Sigmoid colon (tissue), 4 donors: ENCODE measurements at regions not wholly inside any gene's neighbourhood (a gene's known extent, or its start where the extent isn't known, plus 50 kb on each side); places are given as distances from the start of the nearest gene placed in this dataset.

Experiments used
- EP300 ChIP-seq, 4 donors: sonication (generic); formaldehyde crosslinking; IDR thresholded peaks; one replicate each; pipeline ENCODE4 v1.6.1; 2017; ENCODE audit warnings: antibody characterized with exemption in 4 of 4
- POLR2A ChIP-seq, 2 donors: fragments of 450-650 bp; IDR thresholded peaks; one replicate each; pipeline ENCODE4 v1.6.1; 2016; ENCODE audit warnings: antibody characterized with exemption in 2 of 2, mild to moderate bottlenecking in 2 of 2, moderate library complexity in 2 of 2
- POLR2AphosphoS5 ChIP-seq, 4 donors: sonication (generic); formaldehyde crosslinking; IDR thresholded peaks; one replicate each; pipeline ENCODE4 v1.6.1; 2017; ENCODE audit warnings: antibody characterized with exemption in 4 of 4
- TF ChIP-seq, protein P1 (sequence below), 4 experiments: fragments of 450-650 bp in 3 of 4; fragments of 200-600 bp in 1 of 4; IDR thresholded peaks; one replicate each; pipeline ENCODE4 v1.5.1; 2016 to 2019; ENCODE audit warnings: antibody characterized with exemption in 4 of 4, mild to moderate bottlenecking in 3 of 4, moderate library complexity in 2 of 4

DNA sequence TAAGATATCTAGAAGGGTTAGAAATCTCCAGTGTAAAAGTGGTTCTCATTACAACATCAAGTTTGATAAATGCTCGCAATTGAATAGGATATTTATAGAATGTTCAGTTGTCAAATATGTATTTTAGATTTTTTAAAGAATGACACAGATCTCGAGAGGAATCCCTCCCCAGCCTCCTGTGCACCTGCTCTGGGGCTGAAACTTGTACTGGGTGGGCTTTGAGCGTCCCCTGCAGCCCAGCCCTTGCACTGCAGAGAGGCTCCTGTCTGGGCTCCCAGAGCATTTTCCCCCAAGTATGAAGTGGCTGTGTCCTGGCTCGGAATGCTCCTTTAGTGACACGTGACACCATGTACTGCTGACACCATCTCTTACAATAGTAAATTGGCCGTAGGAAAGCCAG is 499.6 kb downstream of the TMEM121 start:
- TF ChIP-seq, protein P1, sequence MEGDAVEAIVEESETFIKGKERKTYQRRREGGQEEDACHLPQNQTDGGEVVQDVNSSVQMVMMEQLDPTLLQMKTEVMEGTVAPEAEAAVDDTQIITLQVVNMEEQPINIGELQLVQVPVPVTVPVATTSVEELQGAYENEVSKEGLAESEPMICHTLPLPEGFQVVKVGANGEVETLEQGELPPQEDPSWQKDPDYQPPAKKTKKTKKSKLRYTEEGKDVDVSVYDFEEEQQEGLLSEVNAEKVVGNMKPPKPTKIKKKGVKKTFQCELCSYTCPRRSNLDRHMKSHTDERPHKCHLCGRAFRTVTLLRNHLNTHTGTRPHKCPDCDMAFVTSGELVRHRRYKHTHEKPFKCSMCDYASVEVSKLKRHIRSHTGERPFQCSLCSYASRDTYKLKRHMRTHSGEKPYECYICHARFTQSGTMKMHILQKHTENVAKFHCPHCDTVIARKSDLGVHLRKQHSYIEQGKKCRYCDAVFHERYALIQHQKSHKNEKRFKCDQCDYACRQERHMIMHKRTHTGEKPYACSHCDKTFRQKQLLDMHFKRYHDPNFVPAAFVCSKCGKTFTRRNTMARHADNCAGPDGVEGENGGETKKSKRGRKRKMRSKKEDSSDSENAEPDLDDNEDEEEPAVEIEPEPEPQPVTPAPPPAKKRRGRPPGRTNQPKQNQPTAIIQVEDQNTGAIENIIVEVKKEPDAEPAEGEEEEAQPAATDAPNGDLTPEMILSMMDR (IDR thresholded peaks at IDR 0.05) = no peak
- no peak for TF ChIP-seq POLR2A (IDR thresholded peaks at IDR 0.05)
- no peak for TF ChIP-seq EP300 (IDR thresholded peaks at IDR 0.05)
- TF ChIP-seq POLR2AphosphoS5 (IDR thresholded peaks at IDR 0.05) = no peak
